ENCODE measurements at regions not wholly inside any gene's neighbourhood (a gene's known extent, or its start where the extent isn't known, plus 50 kb on each side); places are given as distances from the start of the nearest gene placed in this dataset.

- no peak for TF ChIP-seq POLR2A (IDR thresholded peaks at IDR 0.05)
- TF ChIP-seq, protein P1, sequence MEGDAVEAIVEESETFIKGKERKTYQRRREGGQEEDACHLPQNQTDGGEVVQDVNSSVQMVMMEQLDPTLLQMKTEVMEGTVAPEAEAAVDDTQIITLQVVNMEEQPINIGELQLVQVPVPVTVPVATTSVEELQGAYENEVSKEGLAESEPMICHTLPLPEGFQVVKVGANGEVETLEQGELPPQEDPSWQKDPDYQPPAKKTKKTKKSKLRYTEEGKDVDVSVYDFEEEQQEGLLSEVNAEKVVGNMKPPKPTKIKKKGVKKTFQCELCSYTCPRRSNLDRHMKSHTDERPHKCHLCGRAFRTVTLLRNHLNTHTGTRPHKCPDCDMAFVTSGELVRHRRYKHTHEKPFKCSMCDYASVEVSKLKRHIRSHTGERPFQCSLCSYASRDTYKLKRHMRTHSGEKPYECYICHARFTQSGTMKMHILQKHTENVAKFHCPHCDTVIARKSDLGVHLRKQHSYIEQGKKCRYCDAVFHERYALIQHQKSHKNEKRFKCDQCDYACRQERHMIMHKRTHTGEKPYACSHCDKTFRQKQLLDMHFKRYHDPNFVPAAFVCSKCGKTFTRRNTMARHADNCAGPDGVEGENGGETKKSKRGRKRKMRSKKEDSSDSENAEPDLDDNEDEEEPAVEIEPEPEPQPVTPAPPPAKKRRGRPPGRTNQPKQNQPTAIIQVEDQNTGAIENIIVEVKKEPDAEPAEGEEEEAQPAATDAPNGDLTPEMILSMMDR (IDR thresholded peaks at IDR 0.05) = no peak
Measured at GRCh38 chr6:145227593-145227992, 507.7 kb downstream of the EPM2A start.

All from Peyer's patch (tissue), 4 donors.